Stimulated activated CD4-positive, alpha-beta T cell treated with anti-CD3 and anti-CD28 coated beads, Interleukin-12 subunit alpha, Interleukin-12 subunit beta, amount 100 ng/mL, for 24 hours (primary cell): ENCODE measurements at regions not wholly inside any gene's neighbourhood (a gene's known extent, or its start where the extent isn't known, plus 50 kb on each side); places are given as distances from the start of the nearest gene placed in this dataset.

Experiments
- DNase-seq, 2 experiments: peaks; one replicate each; pipeline ENCODE4 v3.0.0-alpha.2; 2020; ENCODE audit warnings: low read depth in 2 of 2

GRCh38 chr6:159349915-159350314, 180.7 kb downstream of the FNDC1 start:
- DNase-seq = no peak

GRCh38 chr6:159343709-159344108, 174.5 kb downstream of the FNDC1 start:
- DNase-seq = no peak

- DNase-seq = no peak
These were observed 172.9 kb downstream of the FNDC1 start for GRCh38 chr6:159342146-159342545.

- DNase-seq = no peak
These were observed 164.9 kb downstream of the FNDC1 start for GRCh38 chr6:159334068-159334467.

- DNase-seq = no peak
These were observed 162.3 kb downstream of the FNDC1 start for GRCh38 chr6:159331451-159331850.

- no peak for DNase-seq
These were observed 159.9 kb downstream of the FNDC1 start for GRCh38 chr6:159329081-159329480.

GRCh38 chr6:159328052-159328451, 158.9 kb downstream of the FNDC1 start:
- no peak for DNase-seq

- no peak for DNase-seq
These were observed 156.3 kb downstream of the FNDC1 start for GRCh38 chr6:159325476-159325875.

- DNase-seq = no peak
These were observed 155.4 kb downstream of the FNDC1 start for GRCh38 chr6:159324596-159324995.
